GM19324 (cell line): ENCODE measurements at regions not wholly inside any gene's neighbourhood (a gene's known extent, or its start where the extent isn't known, plus 50 kb on each side); places are given as distances from the start of the nearest gene placed in this dataset.
"Not testable (repeated sequence)": the region's sequence is repeated elsewhere in the genome, so short reads cannot be mapped to it uniquely, and the experiment has no call there.

Experiments used
- ATAC-seq: cut with Tn5 transposase; IDR thresholded peaks from one replicate; pipeline ENCODE4 v1.9.1; 2021; ENCODE audit warnings: mild to moderate bottlenecking, moderate library complexity; ENCODE audit not compliant: unreplicated experiment, low FRiP score

GRCh38 chr7:15143936-15144335 lies 241.4 kb upstream of the DGKB start:
- no peak for ATAC-seq

DNA sequence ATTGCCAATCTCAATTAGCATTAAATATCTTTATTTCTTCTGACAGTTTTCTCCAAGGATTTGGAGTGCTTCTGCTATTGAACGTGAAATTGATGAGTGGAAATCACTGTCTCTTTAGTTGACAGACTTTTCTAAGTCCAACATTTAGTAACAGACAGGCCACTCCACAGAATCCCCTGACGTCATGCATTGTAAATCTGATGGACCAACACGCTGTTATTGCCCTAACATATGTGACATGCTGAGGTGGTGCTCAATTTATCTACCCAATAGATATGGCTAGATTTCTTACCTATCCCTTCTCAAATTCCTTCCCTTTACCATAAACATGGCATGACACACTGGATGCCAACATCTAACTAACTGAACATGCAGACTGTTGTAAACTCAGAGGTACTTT lies 240.6 kb upstream of the DGKB start:
- no peak for ATAC-seq

GRCh38 chr7:15140431-15140830 lies 237.9 kb upstream of the DGKB start:
- ATAC-seq, result no peak

GRCh38 chr7:15131661-15132060 lies 229.1 kb upstream of the DGKB start:
- ATAC-seq, result no peak

DNA sequence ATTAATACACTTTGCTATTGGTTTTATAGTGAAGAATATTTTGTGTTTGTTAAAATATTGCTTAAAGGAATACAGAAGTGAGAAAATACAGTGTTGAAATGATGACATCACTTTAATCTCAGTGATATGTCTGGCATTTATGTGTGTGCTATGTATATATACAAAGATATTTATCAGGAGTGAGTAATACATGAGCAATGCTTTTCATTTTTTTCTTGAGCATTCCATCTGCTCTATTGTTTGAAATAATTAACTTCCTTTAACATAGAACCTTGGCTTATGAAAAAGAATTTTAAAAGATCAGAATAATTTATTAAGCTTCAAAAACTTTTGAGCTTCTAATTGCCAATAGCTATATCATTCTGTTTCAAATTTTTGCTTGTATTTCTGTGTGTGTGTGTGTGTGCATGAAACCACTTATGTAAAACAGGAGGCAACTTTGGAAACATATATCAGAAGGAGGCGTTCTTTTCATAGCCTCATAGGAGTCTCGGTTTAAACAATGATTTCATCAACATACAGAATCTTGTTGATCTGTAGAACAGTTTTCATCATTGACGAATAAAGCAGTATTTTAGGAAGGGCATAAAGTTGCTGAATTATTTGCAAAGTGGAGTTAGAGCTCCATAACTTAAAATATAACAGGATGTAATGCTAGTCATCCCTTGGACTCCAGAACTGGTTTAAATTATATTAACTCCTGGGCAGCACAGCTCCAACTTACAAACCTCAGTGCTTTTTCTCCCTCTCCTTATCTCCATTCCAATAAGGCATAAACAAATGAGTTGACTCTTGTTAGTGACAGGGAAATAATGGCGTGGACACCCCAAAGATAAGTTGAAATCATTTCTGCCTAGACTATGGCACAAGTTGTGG lies 228.4 kb upstream of the DGKB start:
- no peak for ATAC-seq

- no peak for ATAC-seq
Observed at GRCh38 chr7:15128716-15129115, 226.2 kb upstream of the DGKB start.

DNA sequence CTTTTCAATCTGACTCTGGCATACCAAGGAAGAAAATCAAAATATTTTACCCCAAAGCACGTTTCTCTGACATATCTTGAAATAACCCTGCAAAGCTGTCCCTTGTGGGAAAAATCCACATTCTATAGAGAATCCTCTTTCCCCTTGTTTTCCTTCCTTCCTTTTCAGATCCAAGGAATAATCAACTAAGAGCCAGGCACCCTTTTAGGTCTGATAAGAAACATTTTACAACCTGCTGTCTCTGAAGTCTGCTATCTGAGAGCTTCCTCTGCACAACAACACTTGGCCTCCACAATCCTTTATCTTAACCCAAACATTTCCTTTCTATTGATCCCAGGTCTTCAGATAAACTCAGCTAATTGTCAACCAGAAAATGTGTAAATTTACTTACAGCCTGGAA lies 224.1 kb upstream of the DGKB start:
- not testable (repeated sequence) for ATAC-seq

- ATAC-seq, result no peak
Observed at GRCh38 chr7:15123901-15124300, 221.3 kb upstream of the DGKB start.

GRCh38 chr7:15113752-15114151 lies 211.2 kb upstream of the DGKB start:
- ATAC-seq, result no peak

DNA sequence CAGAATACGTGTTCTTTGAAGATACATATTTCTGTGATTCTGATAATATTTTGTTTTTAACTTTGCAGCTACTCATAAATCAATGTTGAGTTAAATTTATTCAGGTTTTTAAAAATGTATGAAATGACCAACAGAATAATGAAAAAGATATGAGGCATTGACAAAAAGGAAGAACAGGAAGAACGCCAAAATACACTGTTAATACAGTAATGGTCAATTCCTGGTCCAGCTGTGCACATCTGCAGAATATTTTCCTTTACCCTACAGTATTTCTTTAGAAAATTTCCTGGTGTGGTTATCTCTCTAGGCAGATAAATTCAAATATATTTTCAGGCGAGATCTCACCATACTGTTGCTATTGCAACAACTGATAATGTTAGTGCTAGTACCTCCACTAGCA lies 203.2 kb upstream of the DGKB start:
- no peak for ATAC-seq

DNA sequence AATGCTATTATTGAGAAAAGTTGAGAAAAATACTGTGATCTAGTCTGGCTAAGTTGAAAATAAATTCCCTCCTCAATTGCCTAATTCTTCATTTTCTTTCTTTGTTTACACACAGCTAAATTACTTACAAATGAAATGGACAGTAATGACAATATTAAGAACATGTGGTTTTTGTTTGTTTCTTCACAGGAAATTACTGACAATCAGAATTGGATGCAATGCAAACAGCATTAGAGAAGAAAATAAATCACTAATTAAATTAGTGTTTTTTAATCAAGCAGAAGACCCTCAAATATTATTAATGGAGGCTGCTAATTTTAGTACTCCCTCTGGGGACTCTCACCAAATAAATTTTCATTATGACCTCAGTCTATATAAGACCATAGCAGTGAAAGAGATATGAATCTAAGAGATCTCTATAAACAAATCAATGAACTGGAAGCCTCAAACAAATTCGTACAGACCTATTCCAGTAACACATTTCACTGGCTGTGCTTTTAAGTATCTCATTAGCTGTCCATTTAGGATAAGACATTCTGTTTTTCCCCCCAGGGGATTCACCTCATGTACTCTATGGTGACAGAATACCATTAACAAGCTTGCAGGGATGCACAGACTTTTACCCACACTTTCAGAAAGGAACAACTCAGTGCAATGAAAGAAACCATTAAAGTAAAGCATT lies 202.0 kb upstream of the DGKB start:
- ATAC-seq, result no peak

- no peak for ATAC-seq
Observed at GRCh38 chr7:15099074-15099473, 196.5 kb upstream of the DGKB start.

- no peak for ATAC-seq
Observed at GRCh38 chr7:15096853-15097252, 194.3 kb upstream of the DGKB start.

- no peak for ATAC-seq
Observed at GRCh38 chr7:15094989-15095388, 192.4 kb upstream of the DGKB start.

DNA sequence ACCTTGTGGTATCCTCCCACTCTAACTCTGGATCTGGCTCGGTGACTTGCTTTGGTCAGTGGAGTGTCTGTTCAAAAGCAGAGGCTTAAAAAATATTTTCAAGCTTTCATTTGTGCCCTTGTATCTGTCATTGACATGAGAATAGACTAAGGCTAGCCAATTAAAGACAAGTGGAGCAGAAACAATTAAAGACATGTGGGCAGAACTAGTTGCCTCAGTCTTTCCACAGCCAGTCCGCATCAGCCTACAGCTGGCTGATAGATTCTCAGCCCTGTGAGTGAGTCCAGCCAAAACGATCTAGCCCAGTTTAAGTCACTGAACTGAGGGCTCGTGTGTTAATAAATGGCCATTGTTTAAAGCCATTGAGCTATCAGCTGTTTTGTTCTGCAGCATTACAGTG lies 185.2 kb upstream of the DGKB start:
- no peak for ATAC-seq

DNA sequence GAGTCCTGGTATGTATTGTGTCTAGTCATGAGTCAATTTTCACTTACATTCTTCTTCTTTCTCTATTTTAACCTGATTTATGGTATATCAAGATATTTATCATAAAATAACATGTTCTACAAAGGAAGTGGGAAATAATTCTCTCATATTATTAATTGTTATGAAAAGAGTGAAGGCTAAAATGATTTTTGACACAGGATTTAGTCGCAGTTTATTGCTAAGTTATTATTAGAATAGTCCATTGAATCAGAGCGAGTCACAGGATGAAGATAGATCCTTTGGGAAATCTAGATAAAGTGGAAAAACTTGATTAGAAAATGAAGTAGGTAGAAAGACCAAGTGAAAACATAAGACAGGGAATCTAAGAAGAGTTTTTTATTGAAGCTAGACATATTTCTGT lies 184.3 kb upstream of the DGKB start:
- ATAC-seq, result no peak

DNA sequence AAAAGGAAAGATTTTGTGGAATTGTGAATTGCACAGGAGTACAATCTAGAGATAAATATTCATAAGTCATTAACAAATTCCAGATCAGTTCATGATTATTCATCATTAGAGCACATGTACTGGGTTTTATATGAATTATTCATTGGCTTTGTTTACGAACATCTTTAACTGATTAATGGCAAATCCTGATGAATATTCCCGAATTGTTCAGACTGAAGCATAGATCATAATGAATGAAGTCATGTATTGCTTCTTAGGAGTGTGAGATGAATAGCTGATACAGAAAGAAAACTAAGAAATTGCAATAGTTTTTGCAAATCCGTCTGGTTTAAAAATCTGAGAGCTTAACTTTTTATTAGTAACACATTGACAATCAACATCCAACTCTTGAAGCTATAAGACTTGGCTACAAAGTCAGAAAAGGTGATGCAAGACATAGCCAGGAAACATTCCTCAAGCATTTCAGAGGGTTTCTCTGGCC lies 183.6 kb upstream of the DGKB start:
- ATAC-seq, result no peak

GRCh38 chr7:15085366-15085765 lies 182.8 kb upstream of the DGKB start:
- ATAC-seq, result no peak

DNA sequence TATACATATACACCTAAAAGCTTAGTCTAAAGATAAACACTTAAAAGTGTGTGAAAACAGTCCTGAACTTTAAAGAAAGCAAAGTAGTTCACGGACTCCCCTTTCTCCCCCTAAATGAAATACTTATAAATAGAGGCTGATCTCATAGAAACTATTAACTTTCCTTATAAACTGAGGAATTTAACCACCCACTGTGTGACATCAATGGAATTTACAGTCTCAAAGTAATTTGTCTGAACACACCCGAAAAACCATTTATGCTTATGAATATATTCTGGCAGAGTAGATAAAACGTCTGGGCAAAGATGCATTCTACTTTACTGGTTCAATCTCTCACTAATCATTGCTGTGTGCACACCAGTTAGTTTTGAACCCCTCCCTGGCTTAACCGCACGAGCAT lies 181.8 kb upstream of the DGKB start:
- ATAC-seq, result no peak

GRCh38 chr7:15081891-15082290 lies 179.3 kb upstream of the DGKB start:
- no peak for ATAC-seq

DNA sequence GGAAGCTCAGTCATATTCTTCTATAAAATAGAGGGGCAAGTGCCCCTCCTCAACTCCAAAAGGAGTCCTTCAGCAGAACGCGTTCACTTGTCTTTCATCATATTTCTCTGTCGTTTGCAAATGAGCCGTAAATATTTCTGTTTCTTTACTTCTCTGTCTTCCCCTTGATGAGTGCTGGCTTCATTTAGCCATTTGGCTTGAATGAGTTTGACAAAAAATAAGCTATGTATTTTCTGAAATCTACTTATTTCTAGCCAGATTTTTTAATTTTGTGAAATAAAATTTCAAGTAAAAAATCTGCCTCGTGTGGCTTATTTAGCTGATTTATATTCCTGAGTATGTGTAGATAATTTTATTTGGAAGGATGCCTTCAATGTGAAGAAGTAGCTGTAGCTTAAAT lies 170.8 kb upstream of the DGKB start:
- ATAC-seq, result no peak

DNA sequence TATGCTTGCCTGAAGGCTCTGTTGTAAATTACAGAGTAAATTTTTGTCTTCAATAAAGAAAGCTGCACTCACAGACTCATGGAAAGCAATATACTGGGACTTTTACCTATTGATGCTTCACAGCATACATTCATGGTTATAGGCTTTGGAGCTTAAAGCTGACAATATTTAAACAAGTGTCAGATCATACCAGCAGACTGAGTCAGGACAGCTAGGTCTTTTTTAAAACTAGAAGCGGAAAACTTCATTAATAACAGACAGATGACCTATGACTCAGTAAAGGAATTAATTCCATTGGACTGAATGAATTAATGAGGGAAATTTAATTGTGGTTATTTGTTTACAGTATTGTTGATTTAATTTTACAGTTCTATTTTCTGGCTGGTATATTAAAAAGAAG lies 165.8 kb upstream of the DGKB start:
- ATAC-seq, result no peak
